Inflammatory macrophage treated with lipopolysaccharide for 1 hour (primary cell): ENCODE measurements at regions not wholly inside any gene's neighbourhood (a gene's known extent, or its start where the extent isn't known, plus 50 kb on each side); places are given as distances from the start of the nearest gene placed in this dataset.
"Not testable (repeated sequence)": the region's sequence is repeated elsewhere in the genome, so short reads cannot be mapped to it uniquely, and the experiment has no call there.

Source experiments
- DNase-seq, 2 donors: peaks; one replicate each; pipeline ENCODE4 v3.0.0-alpha.2; 2020 to 2022

DNA sequence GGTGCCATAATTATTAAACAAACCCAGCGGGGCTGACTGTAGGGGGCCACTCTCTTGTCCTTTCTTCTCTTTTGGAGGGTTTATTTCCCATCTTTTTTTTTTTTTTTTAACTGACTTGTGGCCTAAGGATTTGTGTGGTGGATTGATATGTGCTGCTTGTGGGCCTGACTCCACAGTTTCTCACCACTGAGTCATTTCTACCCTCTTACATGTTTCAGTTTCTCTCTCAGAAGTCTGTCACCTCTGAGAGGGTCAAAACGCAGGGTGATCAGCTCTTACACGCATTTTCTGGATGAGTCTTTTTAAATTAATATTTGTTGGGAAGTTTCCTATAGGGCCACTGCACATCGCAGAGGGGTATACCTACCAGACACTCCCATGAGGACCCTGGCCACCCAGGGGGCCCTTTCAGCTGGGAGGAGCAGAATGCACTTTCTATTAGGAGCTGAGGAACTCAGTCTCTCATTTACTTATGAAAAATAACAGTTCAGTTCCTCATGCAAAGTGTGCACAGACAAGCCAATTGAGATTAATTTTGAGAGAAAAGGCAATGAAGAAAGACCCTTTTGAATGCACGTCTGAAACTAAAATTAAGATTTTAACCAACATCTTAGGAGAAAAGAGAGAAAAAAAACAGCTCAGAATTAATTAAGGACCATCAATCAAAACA lies 407.9 kb downstream of the TECRL start:
- DNase-seq = no peak

DNA sequence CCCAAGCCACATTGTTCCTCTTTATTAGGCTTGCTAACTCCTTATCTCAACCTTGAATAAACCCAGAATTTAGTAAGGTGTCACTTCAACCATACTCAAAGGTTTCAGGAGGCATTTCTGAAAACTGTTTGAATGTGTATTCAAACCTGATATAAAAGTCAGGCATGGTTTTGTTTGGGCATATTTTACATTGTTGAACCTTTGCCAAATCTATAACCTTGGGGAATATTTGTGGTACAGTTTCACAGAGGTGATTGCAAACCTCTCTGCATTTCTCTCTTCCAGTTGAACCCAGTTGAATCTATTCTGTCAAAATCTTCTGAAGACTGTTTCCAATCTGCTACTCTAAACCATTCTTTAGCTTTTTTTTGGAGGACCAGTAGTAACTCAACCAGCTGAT lies 409.0 kb downstream of the TECRL start:
- no peak for DNase-seq

DNA sequence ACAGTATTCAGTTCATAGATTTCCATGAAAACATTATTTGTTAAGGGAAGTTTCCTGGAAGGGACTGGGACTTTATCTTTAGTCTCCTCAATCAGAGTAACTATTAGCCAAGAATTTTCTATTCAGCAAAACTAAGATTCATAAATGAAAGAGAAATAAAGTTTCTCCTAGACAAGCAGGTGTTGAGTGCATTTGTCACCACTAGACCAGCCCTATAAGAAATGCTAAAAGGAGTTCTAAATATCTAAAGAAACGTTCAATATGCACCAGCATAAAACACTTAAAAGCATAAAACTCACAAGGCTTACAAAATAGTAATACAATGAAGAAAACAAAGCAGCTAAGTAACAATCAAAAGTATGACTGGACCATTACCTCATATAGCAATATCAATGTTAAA lies 423.0 kb downstream of the TECRL start:
- DNase-seq = no peak

DNA sequence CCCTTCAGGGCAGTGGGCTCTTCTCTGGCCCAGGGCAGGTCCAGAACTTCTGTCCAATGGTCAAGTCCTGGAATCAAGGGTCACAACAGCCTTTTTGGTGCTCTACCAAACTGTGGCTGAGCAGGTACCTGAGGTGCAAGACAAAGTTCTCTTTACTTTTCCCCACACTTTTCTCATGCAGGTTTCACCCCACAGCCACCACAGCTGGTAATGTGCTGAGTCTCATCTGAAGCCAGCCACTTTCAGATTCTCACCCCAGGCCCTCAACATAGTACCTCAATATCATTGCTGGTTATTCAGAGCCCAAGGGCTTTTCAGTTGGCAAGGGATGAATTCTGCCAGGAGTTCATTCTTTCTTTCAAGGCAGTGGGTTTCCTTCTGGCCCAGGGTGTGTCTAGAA lies 426.0 kb downstream of the TECRL start:
- DNase-seq = no peak

DNA sequence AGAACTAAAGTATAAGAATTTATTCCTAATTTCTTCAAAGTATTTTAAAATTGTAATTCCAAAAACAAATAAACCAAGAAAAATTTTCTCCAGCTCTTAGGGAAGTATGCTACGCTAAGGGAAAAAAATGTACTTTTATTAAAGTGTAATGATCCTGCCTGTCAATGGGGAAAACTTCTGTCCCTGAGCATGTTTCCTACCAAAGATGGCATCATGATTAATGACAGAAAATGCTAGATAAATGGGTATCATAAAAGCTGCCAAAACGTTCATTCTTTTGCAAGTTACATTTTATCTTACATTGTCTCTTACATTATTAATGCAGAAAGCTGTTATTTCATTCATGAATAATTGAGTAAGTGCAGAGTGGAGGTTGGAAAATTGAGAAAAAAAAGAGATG lies 443.4 kb downstream of the TECRL start:
- no peak for DNase-seq

DNA sequence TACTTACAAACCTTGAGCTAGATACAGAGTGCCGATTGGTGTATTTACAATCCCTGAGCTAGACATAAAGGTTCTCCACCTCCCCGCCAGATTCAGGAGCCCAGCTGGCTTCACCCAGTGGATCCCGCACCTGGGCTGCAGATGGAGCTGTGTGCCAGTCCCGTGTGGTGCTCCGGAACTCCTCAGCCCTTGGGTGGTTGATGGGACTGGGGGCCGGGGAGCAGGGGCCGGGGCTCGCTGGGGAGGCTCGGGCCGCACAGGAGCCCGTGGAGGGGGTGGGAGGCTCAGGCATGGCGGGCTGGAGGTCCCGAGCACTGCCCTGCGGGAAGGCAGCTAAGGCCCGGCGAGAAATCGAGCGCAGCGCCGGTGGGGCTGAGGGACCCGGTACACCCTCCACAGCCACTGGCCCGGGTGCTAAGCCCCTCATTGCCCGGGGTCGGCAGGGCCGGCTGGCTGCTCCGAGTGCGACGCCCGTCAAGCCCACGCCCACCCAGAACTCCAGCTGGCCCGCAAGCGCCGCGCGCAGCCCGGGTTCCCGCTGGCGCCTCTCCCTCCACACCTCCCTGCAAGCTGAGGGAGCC lies 466.5 kb downstream of the TECRL start:
- DNase-seq = not testable (repeated sequence)

DNA sequence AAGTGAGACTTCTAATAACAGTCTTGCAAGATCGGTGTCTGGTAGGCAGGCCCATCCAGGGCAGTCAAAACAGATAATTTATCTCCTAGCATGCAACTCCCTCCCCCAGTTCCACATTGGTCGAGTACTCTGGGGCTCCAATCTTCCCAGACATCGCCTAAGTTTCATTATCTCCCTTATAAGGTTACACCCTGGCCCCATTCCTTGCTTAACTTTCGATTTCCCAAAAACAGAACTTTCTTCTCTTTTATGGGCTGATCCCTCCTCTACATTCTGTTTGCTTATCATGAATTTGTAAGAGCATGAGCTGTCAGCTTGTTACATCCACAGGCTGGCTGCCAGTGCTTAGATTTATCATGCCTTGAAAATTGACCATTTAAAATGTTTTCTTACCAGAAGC lies 471.3 kb downstream of the TECRL start:
- no peak for DNase-seq

DNA sequence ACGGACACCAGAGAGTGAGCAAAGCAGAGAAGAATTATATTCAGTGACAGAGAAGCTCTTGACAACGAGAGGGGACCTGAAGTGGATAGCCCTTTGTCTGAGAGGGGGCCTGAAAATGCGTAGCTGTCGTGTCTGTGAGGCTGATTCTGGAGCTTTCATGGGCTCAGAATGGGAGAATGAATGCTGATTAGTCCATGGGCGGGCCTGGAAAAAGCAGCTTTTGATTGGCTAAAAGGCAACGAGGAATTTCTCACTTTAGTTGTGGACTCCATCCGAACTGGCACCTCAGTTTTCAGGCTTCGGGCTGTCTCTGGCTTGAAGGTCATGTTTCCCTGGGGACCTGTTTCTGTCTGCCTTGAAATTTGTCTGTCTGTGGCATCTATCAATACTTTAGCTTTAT lies 487.1 kb downstream of the TECRL start:
- no peak for DNase-seq

DNA sequence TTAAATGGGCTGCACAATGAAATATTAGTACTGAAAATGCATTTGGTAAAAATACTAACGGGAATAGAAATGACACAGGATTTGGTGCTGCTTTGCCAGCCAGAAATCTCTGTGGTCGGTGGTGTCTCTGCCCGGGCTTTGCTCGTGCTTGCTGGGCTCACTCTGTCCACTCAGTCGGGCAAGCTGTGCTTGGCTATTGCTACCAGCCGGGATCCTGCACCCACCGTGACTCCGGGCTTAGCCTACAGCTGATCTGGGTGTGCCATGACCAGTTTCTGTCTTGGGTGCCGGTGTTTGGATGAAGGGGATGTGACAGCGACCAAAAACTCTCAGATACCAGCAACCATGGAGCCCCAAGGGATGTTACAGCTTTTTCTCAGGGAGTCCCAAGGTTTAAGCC lies 487.7 kb downstream of the TECRL start:
- no peak for DNase-seq

DNA sequence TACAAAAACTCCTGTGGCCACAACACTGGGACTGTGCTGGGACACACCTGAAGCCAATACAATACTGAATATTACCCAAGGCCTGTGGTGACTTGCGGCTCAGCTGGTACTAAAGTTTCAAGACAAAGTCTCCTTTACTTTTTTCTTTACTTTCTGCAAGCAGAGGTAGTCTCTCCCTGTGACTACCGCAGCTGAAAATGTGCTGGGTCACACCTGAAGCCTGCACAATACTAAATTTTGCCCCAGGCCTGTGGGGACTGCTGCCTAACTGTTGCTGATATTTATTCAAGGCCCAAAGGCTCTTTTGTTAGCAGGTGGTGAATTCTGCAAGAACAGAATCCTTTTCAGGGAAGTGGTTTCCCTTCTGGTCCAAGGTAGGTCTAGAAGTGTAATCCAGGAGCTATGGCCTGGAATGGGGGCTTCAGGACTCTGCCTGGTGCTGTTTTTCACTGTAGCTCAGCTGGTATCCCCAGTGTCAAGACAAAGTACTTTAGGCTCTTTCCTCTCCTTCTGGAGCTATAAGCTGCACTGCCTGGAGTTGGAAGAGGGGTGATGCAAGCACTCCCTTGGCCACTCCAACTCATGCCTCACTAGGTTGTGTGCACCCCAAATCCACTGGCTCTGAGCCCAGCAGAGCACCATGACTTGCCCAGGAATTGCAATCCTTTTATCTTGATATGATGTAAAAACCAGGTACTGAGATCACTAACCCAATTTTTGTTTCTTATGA lies 489.4 kb downstream of the TECRL start:
- DNase-seq = no peak

DNA sequence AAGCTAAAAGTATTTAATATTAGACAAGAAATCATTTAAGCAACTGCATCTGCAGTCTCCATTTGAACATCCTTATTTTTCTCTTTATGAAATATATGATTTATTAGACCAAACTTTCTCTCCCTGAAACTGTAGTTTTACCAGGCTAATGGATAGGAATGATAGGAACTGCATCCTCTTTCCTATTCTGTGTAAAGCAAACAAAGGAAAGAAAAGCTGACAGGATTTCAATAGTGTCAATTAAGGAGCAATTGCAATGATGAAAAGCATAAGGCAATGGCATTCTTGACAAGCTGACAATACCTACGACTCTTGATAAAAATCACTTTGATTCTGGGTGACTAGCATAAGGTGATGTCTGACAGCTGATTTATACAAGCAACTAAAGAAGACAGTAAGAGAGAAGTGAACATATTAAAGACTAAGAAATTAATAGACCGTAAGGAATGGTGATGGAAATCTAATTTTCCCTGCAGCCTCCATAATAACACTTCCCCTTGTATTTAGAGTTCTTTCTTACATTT lies 502.5 kb downstream of the TECRL start:
- no peak for DNase-seq

DNA sequence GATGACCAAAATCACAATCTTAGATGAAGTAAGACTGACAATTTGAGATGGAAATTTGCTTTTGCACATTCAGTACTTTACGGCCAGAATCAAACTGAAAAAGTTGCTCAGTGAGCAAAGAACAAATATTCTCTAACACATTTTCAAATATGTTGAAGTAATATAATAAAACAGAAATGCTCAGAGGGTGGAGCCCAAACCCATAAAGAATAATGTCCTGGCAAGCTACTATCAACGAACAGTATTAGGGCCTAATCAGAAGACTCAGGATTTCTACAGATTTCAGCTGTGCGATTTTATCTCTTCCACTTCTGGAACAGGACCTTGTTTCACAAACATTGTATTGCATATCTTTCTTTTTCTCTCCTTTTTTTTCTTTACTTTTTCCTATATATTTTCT lies 505.0 kb downstream of the TECRL start:
- DNase-seq = no peak

DNA sequence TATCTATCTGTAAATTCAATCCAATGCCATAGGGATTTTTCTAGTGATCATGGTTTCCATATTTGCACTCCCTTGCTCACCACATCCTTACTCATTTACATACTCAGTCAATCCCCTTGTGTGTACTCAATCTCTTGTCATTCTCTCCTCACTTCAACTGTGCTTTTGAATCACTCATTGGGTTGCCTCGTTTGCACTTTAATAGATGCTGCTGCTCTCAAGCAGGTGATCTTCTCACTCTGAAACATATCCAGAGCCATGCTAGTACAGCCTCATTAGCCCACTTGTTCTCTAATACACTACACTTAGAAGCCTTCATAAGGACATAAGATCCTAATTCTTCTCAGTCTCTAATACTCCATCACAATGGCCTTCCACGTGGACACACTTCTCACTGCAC lies 507.9 kb downstream of the TECRL start:
- no peak for DNase-seq

DNA sequence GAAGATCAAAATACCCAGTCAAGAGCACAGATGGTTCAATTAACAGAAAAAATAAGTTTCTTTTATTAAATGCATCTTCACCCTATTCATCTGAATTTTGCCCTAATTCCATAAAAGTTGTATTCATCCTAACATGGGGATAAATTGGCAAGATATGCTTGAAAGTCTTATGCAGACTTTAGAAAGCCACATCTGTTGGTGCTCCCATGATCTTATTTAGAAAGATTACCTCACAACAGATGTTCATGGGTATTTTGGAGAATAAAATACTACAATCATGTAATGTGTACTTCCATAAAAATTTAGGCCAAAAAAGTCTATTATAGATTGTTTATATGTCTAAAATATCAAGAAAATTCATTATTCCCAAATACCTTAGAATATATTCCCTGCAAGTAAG lies 510.3 kb downstream of the TECRL start:
- DNase-seq = no peak

DNA sequence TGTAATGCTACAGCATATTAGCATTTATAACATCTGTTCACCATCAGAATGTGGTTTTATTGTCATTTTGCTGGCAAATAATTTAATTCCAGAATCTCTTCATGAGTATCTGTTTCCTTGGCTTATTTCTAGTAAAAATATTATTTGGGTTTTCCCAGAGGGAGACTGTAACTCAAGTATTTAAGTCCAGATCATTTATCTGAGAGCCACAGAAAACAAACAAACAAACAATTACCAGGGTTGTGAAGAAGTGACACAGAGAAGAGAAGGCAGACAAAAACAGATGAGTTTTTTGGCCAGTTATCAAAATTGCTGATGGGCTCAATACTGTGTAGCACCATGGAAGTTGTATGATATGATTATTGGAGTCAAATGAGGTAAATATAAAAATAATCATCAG lies 515.1 kb downstream of the TECRL start:
- DNase-seq = no peak

DNA sequence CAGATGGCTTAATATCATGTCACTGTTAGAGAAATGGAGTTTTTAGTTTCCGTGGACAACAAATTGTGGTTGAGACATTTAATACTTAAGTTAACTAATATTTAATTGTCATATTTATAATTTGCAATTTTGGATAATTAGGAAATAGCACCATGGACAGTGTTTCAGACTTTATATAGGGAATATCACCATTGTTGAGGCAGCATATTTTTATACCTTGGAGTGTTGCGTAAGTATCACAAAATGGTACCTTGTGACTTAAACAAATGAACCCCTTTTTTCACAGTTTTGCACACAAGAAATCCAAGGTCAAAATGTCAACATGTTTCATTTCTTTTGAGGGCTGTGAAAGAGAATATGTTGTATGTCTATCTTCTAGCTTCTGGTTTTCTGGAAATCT lies 539.9 kb downstream of the TECRL start:
- DNase-seq = no peak

DNA sequence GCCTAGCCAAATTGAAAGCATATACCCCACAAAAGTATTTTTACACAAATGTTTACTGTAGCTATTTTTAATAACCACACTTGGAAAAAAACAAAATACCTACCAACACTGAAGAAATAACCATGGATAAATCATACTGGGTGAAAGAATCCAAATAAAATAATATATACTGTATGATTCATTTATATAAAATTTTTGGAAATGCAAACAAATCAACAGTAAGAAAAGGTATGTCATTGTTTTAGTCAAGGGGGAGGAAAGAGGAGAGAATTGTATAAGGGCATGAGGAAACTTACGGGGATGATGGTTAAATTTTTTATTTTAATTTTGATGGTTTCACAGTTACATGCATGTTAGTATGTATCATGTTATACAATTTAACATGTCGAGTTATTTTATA lies 557.8 kb downstream of the TECRL start:
- no peak for DNase-seq

DNA sequence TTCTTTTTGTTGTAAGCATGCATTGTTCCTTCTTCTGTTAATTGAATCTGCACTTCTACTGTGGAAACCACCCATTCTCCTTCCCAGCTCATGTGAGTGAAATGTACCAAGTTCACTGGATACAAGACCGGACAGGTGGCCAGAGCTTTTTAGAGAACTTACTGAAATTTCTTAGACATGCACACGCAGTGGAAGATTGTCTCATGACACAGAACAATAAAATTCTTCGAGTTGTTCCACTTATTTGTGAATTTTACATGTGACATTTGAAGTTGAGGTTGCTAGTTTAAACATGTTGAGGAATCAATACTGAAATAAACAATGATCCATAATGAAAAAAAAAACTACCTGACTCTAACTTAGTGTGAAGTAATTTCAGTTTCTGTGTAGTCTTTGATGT lies 568.0 kb downstream of the TECRL start:
- DNase-seq = no peak

DNA sequence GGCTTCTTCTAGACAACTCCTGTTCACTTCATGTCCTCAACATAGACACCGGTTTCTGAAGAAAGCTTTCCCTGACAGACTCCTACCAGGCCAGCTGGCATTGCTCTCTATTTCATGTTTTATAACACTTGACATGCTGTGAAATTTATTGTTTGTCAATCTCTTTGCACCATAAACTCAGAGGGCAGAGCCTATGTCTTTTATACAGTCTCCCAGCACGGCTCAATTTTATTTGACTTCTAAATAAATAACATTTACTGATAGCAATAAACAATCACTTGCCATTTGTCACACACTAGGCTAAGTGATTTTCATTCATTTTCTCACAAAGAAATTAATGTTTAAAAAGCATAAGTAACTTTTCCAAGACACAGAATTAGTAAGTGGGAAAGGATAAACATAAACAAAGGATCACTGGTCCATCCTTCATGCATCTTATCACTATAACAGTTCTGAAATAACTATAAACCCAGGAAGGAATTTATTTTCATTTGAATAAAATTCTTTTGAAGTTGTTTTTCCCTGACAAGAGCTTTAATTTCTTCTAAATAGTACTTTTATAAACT lies 577.6 kb downstream of the TECRL start:
- no peak for DNase-seq

DNA sequence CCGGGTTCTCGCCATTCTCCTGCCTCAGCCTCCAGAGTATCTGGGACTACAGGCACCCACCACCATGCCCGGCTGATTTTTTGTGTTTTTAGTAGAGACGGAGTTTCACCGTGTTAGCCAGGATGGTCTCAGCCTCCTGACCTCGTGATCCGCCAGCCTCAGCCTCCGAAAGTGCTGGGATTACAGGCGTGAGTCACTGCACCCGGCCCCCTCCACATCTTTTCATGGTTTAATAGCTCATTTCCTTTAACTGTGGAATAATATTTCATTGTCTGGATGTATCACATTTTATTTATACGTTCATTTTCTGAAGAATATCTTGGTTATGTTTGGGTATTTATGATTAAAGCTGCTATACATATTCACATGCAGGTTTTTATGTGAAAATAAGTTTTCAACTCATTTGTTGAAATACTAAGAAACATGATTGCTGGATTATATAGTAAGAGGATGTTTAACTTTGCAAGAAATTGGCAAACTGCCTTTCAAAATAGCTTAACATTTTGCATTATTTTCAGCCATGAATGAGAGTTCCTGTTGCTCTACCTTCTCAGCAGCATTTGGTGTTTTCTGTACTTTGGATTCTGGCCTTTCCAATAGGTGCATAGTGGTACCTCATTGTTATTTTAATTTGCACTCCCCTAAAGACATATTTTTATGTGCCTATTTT lies 591.9 kb downstream of the TECRL start:
- DNase-seq = no peak

DNA sequence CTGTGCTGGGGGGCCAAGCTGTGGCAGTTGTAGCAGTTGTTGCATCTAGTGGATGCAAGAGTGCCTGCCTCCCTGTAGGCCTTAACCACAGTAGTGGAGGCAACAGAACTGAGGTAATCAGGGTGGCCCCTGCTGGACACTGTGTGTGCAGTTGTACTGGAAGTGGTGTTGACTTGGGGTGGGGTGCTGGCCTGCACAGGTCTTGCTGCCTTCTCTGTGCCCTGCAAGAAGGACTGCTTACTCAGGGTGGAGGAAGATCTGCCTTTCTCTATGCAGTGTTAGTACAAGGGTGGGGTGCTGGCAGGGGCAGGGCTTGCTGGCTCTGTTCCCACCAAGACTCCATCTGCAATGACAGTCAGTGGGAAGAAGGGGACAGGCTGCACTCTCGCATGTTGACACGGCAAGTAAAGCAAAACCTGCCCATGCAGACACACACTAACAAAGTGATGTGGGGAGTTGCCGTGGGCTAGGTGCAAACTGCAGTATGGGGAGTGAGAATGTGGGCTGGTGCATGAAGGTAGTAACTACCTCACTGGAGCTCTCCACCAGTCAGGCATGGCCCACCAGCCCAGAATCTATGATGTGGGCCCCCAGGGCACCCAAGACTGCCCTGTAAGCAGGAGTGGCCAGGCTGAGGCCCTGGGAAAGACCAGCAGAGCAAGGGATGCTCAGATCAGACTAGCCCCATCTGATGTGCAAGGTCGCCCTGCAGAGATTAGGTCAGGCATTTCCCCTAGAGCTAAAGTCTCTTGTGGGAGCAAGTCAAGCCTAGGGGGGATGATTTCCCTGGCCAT lies 594.9 kb downstream of the TECRL start:
- no peak for DNase-seq

DNA sequence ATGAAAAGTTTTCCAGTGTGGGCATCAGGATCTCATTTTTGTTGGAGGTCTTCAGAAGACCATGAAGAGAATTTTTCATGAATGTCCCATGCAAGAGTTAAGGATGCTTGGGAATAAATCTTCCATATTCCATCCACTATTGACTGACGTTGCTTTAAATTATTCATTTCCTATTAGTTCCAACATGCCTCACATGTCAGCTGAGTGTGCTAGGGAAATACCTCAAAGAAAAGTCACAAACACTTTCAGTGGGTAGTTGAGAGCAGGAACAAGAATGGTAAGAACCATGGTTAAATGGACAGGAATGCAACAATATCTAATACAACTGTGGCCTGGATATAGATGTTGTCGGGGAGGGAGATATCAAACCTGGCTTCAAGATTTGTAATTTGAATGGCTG lies 610.1 kb downstream of the TECRL start:
- DNase-seq = no peak

DNA sequence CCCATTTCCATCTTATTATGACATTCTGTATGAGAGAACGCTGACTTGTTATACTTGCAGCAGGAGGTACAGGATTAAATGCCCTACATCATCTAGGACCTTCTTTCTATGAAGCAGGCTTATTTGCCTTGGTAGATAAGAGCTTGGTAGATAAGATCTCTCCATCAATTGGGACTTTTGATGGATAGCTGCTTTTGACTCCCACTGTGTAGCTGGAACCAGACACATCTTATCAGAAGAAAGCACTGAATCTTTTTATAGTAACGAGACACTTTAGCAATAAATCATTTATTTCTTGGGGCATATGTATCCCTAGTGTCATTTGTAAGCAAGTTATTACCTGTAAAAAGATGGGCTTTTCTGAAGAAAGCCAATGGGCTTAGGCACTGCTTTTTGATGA lies 613.9 kb downstream of the TECRL start:
- DNase-seq = no peak
